ENCODE measurements at regions not wholly inside any gene's neighbourhood (a gene's known extent, or its start where the extent isn't known, plus 50 kb on each side); places are given as distances from the start of the nearest gene placed in this dataset.

- H3K36me3 ChIP-seq (ENCODE audit: control insufficient read depth in 2 of 2, insufficient read depth in 2 of 2, low read length in 2 of 2): no peaks in the 10 kb centered on the region
- H3K9ac ChIP-seq (ENCODE audit: low read length in 2 of 2): no peak overlapping the region
- no peaks in the 10 kb centered on the region for H3K4me1 ChIP-seq (ENCODE audit: control insufficient read depth, insufficient read depth, low read length)
- H3K4me3 ChIP-seq (ENCODE audit: low read length in 2 of 2): no peak overlapping the region
- peaks cover 0 to 3% of the 10 kb centered on the region in 2 donors for H3K27me3 ChIP-seq (ENCODE audit: control insufficient read depth in 1 of 2, insufficient read depth in 2 of 2, low read length in 2 of 2)
- peaks cover 5 to 7% of the 10 kb centered on the region in 2 donors for H3K9me3 ChIP-seq (ENCODE audit: control insufficient read depth in 2 of 2, low read length in 2 of 2)
- H3K27ac ChIP-seq (ENCODE audit: low read length): no peak overlapping the region
Measured at GRCh38 chr20:24146231-24146634, 157.7 kb upstream of the GGTLC1 start.

- H3K27me3 ChIP-seq (ENCODE audit: control insufficient read depth in 1 of 2, insufficient read depth in 2 of 2, low read length in 2 of 2): no peaks in the 10 kb centered on the region
- no peaks in the 10 kb centered on the region for H3K4me1 ChIP-seq (ENCODE audit: control insufficient read depth, insufficient read depth, low read length)
- H3K9me3 ChIP-seq (ENCODE audit: control insufficient read depth in 2 of 2, low read length in 2 of 2): peaks cover 3 to 7% of the 10 kb centered on the region in 2 donors
- no peak overlapping the region for H3K27ac ChIP-seq (ENCODE audit: low read length)
- H3K4me3 ChIP-seq (ENCODE audit: low read length in 2 of 2): no peak overlapping the region
- no peaks in the 10 kb centered on the region for H3K36me3 ChIP-seq (ENCODE audit: control insufficient read depth in 2 of 2, insufficient read depth in 2 of 2, low read length in 2 of 2)
- H3K9ac ChIP-seq (ENCODE audit: low read length in 2 of 2): no peak overlapping the region
Measured at GRCh38 chr20:24144371-24144770, 155.8 kb upstream of the GGTLC1 start.

- no peaks in the 10 kb centered on the region for H3K9me3 ChIP-seq (ENCODE audit: control insufficient read depth in 2 of 2, low read length in 2 of 2)
- no peaks in the 10 kb centered on the region for H3K27me3 ChIP-seq (ENCODE audit: control insufficient read depth in 1 of 2, insufficient read depth in 2 of 2, low read length in 2 of 2)
- no peaks in the 10 kb centered on the region for H3K36me3 ChIP-seq (ENCODE audit: control insufficient read depth in 2 of 2, insufficient read depth in 2 of 2, low read length in 2 of 2)
- H3K4me3 ChIP-seq (ENCODE audit: low read length in 2 of 2): no peak overlapping the region
- no peaks in the 10 kb centered on the region for H3K4me1 ChIP-seq (ENCODE audit: control insufficient read depth, insufficient read depth, low read length)
- no peak overlapping the region for H3K9ac ChIP-seq (ENCODE audit: low read length in 2 of 2)
- no peak overlapping the region for H3K27ac ChIP-seq (ENCODE audit: low read length)
Measured at GRCh38 chr20:24141111-24141510, 152.5 kb upstream of the GGTLC1 start.

- no peak overlapping the region for H3K27ac ChIP-seq (ENCODE audit: low read length)
- no peaks in the 10 kb centered on the region for H3K4me1 ChIP-seq (ENCODE audit: control insufficient read depth, insufficient read depth, low read length)
- no peak overlapping the region for H3K4me3 ChIP-seq (ENCODE audit: low read length in 2 of 2)
- H3K9me3 ChIP-seq (ENCODE audit: control insufficient read depth in 2 of 2, low read length in 2 of 2): no peaks in the 10 kb centered on the region
- H3K36me3 ChIP-seq (ENCODE audit: control insufficient read depth in 2 of 2, insufficient read depth in 2 of 2, low read length in 2 of 2): no peaks in the 10 kb centered on the region
- H3K9ac ChIP-seq (ENCODE audit: low read length in 2 of 2): no peak overlapping the region
- H3K27me3 ChIP-seq (ENCODE audit: control insufficient read depth in 1 of 2, insufficient read depth in 2 of 2, low read length in 2 of 2): no peaks in the 10 kb centered on the region
Measured at GRCh38 chr20:24139846-24140245, 151.3 kb upstream of the GGTLC1 start.

- Histone ChIP-seq H3K9me3 (ENCODE audit: control insufficient read depth in 2 of 2, low read length in 2 of 2) (no peaks in the 10 kb centered on the region), H3K9ac (ENCODE audit: low read length in 2 of 2) (no peak overlapping the region), H3K27me3 (ENCODE audit: control insufficient read depth in 1 of 2, insufficient read depth in 2 of 2, low read length in 2 of 2) (no peaks in the 10 kb centered on the region), H3K4me1 (ENCODE audit: control insufficient read depth, insufficient read depth, low read length) (no peaks in the 10 kb centered on the region), H3K4me3 (ENCODE audit: low read length in 2 of 2) (no peak overlapping the region), H3K36me3 (ENCODE audit: control insufficient read depth in 2 of 2, insufficient read depth in 2 of 2, low read length in 2 of 2) (no peaks in the 10 kb centered on the region), H3K27ac (ENCODE audit: low read length) (no peak overlapping the region)
Measured at GRCh38 chr20:24138951-24139350, 150.4 kb upstream of the GGTLC1 start.

- H3K36me3 ChIP-seq (ENCODE audit: control insufficient read depth in 2 of 2, insufficient read depth in 2 of 2, low read length in 2 of 2): no peaks in the 10 kb centered on the region
- no peak overlapping the region for H3K27ac ChIP-seq (ENCODE audit: low read length)
- no peak overlapping the region for H3K9ac ChIP-seq (ENCODE audit: low read length in 2 of 2)
- H3K4me3 ChIP-seq (ENCODE audit: low read length in 2 of 2): no peak overlapping the region
- H3K9me3 ChIP-seq (ENCODE audit: control insufficient read depth in 2 of 2, low read length in 2 of 2): no peaks in the 10 kb centered on the region
- H3K4me1 ChIP-seq (ENCODE audit: control insufficient read depth, insufficient read depth, low read length): no peaks in the 10 kb centered on the region
- no peaks in the 10 kb centered on the region for H3K27me3 ChIP-seq (ENCODE audit: control insufficient read depth in 1 of 2, insufficient read depth in 2 of 2, low read length in 2 of 2)
Measured at GRCh38 chr20:24138196-24138857, 149.7 kb upstream of the GGTLC1 start.

- no peaks in the 10 kb centered on the region for H3K9me3 ChIP-seq (ENCODE audit: control insufficient read depth in 2 of 2, low read length in 2 of 2)
- no peaks in the 10 kb centered on the region for H3K36me3 ChIP-seq (ENCODE audit: control insufficient read depth in 2 of 2, insufficient read depth in 2 of 2, low read length in 2 of 2)
- H3K27ac ChIP-seq (ENCODE audit: low read length): no peak overlapping the region
- no peak overlapping the region for H3K4me3 ChIP-seq (ENCODE audit: low read length in 2 of 2)
- H3K27me3 ChIP-seq (ENCODE audit: control insufficient read depth in 1 of 2, insufficient read depth in 2 of 2, low read length in 2 of 2): peaks cover 0 to 2% of the 10 kb centered on the region in 2 donors
- no peak overlapping the region for H3K9ac ChIP-seq (ENCODE audit: low read length in 2 of 2)
- no peaks in the 10 kb centered on the region for H3K4me1 ChIP-seq (ENCODE audit: control insufficient read depth, insufficient read depth, low read length)
Measured at GRCh38 chr20:24136659-24137246, 148.2 kb upstream of the GGTLC1 start.

- Histone ChIP-seq H3K4me3 (ENCODE audit: low read length in 2 of 2) (no peak overlapping the region), H3K36me3 (ENCODE audit: control insufficient read depth in 2 of 2, insufficient read depth in 2 of 2, low read length in 2 of 2) (no peaks in the 10 kb centered on the region), H3K27me3 (ENCODE audit: control insufficient read depth in 1 of 2, insufficient read depth in 2 of 2, low read length in 2 of 2) (peaks cover 0 to 2% of the 10 kb centered on the region in 2 donors), H3K4me1 (ENCODE audit: control insufficient read depth, insufficient read depth, low read length) (no peaks in the 10 kb centered on the region), H3K9me3 (ENCODE audit: control insufficient read depth in 2 of 2, low read length in 2 of 2) (no peaks in the 10 kb centered on the region), H3K27ac (ENCODE audit: low read length) (no peak overlapping the region), H3K9ac (ENCODE audit: low read length in 2 of 2) (no peak overlapping the region)
Measured at GRCh38 chr20:24135781-24136180, 147.2 kb upstream of the GGTLC1 start.

- no peak overlapping the region for H3K27ac ChIP-seq (ENCODE audit: low read length)
- H3K9me3 ChIP-seq (ENCODE audit: control insufficient read depth in 2 of 2, low read length in 2 of 2): no peaks in the 10 kb centered on the region
- no peaks in the 10 kb centered on the region for H3K36me3 ChIP-seq (ENCODE audit: control insufficient read depth in 2 of 2, insufficient read depth in 2 of 2, low read length in 2 of 2)
- no peak overlapping the region for H3K4me3 ChIP-seq (ENCODE audit: low read length in 2 of 2)
- no peak overlapping the region for H3K9ac ChIP-seq (ENCODE audit: low read length in 2 of 2)
- peaks cover 0 to 2% of the 10 kb centered on the region in 2 donors for H3K27me3 ChIP-seq (ENCODE audit: control insufficient read depth in 1 of 2, insufficient read depth in 2 of 2, low read length in 2 of 2)
- no peaks in the 10 kb centered on the region for H3K4me1 ChIP-seq (ENCODE audit: control insufficient read depth, insufficient read depth, low read length)
Measured at GRCh38 chr20:24134930-24135329, 146.4 kb upstream of the GGTLC1 start.

GRCh38 chr20:24134284-24134683 is 145.7 kb upstream of the GGTLC1 start:
- Histone ChIP-seq H3K27me3 (ENCODE audit: control insufficient read depth in 1 of 2, insufficient read depth in 2 of 2, low read length in 2 of 2) (peaks cover 0 to 2% of the 10 kb centered on the region in 2 donors), H3K4me1 (ENCODE audit: control insufficient read depth, insufficient read depth, low read length) (no peaks in the 10 kb centered on the region), H3K9ac (ENCODE audit: low read length in 2 of 2) (no peak overlapping the region), H3K4me3 (ENCODE audit: low read length in 2 of 2) (no peak overlapping the region), H3K36me3 (ENCODE audit: control insufficient read depth in 2 of 2, insufficient read depth in 2 of 2, low read length in 2 of 2) (no peaks in the 10 kb centered on the region), H3K27ac (ENCODE audit: low read length) (no peak overlapping the region), H3K9me3 (ENCODE audit: control insufficient read depth in 2 of 2, low read length in 2 of 2) (no peaks in the 10 kb centered on the region)

- no peak overlapping the region for H3K27ac ChIP-seq (ENCODE audit: low read length)
- peaks cover 0 to 2% of the 10 kb centered on the region in 2 donors for H3K27me3 ChIP-seq (ENCODE audit: control insufficient read depth in 1 of 2, insufficient read depth in 2 of 2, low read length in 2 of 2)
- no peak overlapping the region for H3K9ac ChIP-seq (ENCODE audit: low read length in 2 of 2)
- no peak overlapping the region for H3K4me3 ChIP-seq (ENCODE audit: low read length in 2 of 2)
- no peaks in the 10 kb centered on the region for H3K36me3 ChIP-seq (ENCODE audit: control insufficient read depth in 2 of 2, insufficient read depth in 2 of 2, low read length in 2 of 2)
- no peaks in the 10 kb centered on the region for H3K9me3 ChIP-seq (ENCODE audit: control insufficient read depth in 2 of 2, low read length in 2 of 2)
- no peaks in the 10 kb centered on the region for H3K4me1 ChIP-seq (ENCODE audit: control insufficient read depth, insufficient read depth, low read length)
Measured at GRCh38 chr20:24132246-24132645, 143.7 kb upstream of the GGTLC1 start.
